ENCODE measurements at regions not wholly inside any gene's neighbourhood (a gene's known extent, or its start where the extent isn't known, plus 50 kb on each side); places are given as distances from the start of the nearest gene placed in this dataset.

DNA sequence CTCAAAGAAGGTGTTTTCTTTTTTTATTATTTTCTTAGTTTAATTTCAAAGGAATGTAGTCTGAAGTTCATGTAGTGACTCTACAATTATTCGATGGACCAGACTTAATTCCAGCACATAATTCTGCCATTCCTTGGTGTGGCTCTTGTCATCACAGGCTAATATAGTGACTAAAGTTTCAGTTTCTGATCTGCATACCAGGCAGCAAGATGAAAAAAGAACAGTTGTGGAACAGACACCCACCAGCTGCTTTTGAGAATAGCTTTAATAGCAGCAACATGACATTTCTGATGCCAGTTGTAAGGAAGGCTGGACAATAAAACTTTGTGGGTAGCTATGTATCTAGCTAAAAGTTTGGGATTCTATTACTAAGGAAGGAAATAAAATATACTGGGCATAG, 676.3 kb upstream of the GRAMD2B start:
- peaks cover 2% of the 10 kb centered on the region; the same call in 1 of the 2 replicates for H3K9me3 ChIP-seq
- POLR2A ChIA-PET = no interaction called here
- Mint-ChIP-seq H3K4me3 (ENCODE audit: unreplicated experiment) (no peak overlapping the region), H3K27me3 (ENCODE audit: insufficient read depth, unreplicated experiment) (no peaks in the 10 kb centered on the region), H3K9me3 (ENCODE audit: unreplicated experiment) (no peaks in the 10 kb centered on the region), H3K4me1 (ENCODE audit: low read depth, unreplicated experiment) (no peaks in the 10 kb centered on the region), H3K27ac (ENCODE audit: unreplicated experiment) (no peak overlapping the region), H3K36me3 (ENCODE audit: insufficient read depth, unreplicated experiment) (no peaks in the 10 kb centered on the region)
- no TSS peak for BruUV-seq (replicated peaks)
- H3K36me3 ChIP-seq (ENCODE audit: control insufficient read depth, insufficient read depth, low read length) = no peaks in the 10 kb centered on the region
- intact Hi-C loops (cut with micrococcal nuclease; ENCODE audit: unreplicated experiment) = no loop called here
- H3K4me3 ChIP-seq (ENCODE audit: low read depth, low read length) = no peak overlapping the region
- H3K27me3 ChIP-seq (replicated peaks; ENCODE audit: control insufficient read depth, insufficient read depth, low read length) = no peaks in the 10 kb centered on the region
- CTCF ChIA-PET = no interaction called here
- TF ChIP-seq, protein P1, sequence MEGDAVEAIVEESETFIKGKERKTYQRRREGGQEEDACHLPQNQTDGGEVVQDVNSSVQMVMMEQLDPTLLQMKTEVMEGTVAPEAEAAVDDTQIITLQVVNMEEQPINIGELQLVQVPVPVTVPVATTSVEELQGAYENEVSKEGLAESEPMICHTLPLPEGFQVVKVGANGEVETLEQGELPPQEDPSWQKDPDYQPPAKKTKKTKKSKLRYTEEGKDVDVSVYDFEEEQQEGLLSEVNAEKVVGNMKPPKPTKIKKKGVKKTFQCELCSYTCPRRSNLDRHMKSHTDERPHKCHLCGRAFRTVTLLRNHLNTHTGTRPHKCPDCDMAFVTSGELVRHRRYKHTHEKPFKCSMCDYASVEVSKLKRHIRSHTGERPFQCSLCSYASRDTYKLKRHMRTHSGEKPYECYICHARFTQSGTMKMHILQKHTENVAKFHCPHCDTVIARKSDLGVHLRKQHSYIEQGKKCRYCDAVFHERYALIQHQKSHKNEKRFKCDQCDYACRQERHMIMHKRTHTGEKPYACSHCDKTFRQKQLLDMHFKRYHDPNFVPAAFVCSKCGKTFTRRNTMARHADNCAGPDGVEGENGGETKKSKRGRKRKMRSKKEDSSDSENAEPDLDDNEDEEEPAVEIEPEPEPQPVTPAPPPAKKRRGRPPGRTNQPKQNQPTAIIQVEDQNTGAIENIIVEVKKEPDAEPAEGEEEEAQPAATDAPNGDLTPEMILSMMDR (IDR thresholded peaks at IDR 0.05; ENCODE audit: insufficient read depth in 1 of 2, low read depth in 1 of 2, low read length in 1 of 2, severe bottlenecking in 1 of 2, unreplicated experiment in 1 of 2) = no peak
- H3K4me1 ChIP-seq = no peaks in the 10 kb centered on the region
- DNase-seq = no peak

DNA sequence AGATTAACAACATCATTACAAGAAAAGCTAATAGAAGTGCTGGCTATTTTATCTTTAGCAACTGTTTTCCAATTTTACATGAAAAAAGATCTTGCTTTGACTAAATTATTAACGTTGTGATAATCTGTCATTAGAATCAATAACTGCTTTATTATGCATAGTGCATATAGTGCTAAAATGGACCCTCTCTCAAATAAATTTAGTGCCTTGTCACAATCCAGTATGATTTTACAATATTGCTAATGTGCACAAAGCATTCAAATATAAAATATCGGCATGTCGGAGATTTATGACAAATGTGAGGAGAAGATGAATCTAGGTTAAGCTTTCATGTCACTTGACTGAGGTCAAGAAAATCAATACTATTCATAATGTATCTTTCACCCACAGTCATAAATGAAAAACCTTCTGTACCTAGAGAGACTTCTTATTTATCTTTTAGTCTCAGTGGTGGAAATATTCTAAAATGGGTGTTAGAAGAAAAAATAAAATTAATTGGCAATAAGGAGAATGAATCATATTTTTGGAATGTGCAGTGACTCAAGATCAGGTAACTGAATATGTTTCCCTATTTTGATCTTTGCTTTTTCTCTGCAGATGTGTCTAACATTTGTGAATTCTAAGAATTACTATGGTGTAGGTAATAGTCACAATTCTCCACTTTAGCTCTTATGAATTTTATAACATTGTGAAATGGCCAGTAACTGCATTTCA, 672.9 kb upstream of the GRAMD2B start:
- no TSS peak for BruUV-seq (replicated peaks)
- no peak overlapping the region for H3K27ac Mint-ChIP-seq (ENCODE audit: unreplicated experiment)
- H3K9me3 Mint-ChIP-seq (ENCODE audit: unreplicated experiment) = no peaks in the 10 kb centered on the region
- POLR2A ChIA-PET = no interaction called here
- Histone ChIP-seq H3K9me3 (no peaks in the 10 kb centered on the region), H3K27me3 (replicated peaks; ENCODE audit: control insufficient read depth, insufficient read depth, low read length) (no peaks in the 10 kb centered on the region), H3K4me1 (no peaks in the 10 kb centered on the region), H3K36me3 (ENCODE audit: control insufficient read depth, insufficient read depth, low read length) (no peaks in the 10 kb centered on the region), H3K4me3 (ENCODE audit: low read depth, low read length) (no peak overlapping the region)
- H3K4me1 Mint-ChIP-seq (ENCODE audit: low read depth, unreplicated experiment) = no peaks in the 10 kb centered on the region
- H3K4me3 Mint-ChIP-seq (ENCODE audit: unreplicated experiment) = no peak overlapping the region
- no peak for DNase-seq
- intact Hi-C loops (cut with micrococcal nuclease; ENCODE audit: unreplicated experiment) = no loop called here
- H3K27me3 Mint-ChIP-seq (ENCODE audit: insufficient read depth, unreplicated experiment) = no peaks in the 10 kb centered on the region
- H3K36me3 Mint-ChIP-seq (ENCODE audit: insufficient read depth, unreplicated experiment) = no peaks in the 10 kb centered on the region
- TF ChIP-seq, protein P1 (IDR thresholded peaks at IDR 0.05; ENCODE audit: insufficient read depth in 1 of 2, low read depth in 1 of 2, low read length in 1 of 2, severe bottlenecking in 1 of 2, unreplicated experiment in 1 of 2) = no peak
- CTCF ChIA-PET = no interaction called here

DNA sequence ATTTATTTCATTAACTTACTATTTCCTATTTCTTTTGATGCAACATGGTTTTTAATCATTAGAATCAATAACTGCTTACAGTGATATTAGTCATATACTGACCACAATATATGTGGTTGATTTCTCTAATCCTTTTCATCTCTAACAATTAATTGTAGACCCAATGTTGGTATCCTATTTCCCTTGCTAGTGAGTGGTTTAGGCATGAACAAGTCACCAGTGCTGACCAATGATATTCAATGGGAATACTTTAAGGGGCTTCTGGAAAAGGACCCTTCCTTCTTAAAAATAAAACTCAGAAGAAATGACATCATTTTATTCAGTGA, 672.4 kb upstream of the GRAMD2B start:
- no TSS peak for BruUV-seq (replicated peaks)
- no peak overlapping the region for H3K27ac Mint-ChIP-seq (ENCODE audit: unreplicated experiment)
- no peaks in the 10 kb centered on the region for H3K36me3 Mint-ChIP-seq (ENCODE audit: insufficient read depth, unreplicated experiment)
- TF ChIP-seq, protein P1 (IDR thresholded peaks at IDR 0.05; ENCODE audit: insufficient read depth in 1 of 2, low read depth in 1 of 2, low read length in 1 of 2, severe bottlenecking in 1 of 2, unreplicated experiment in 1 of 2) = no peak
- H3K27me3 ChIP-seq (replicated peaks; ENCODE audit: control insufficient read depth, insufficient read depth, low read length) = no peaks in the 10 kb centered on the region
- no peaks in the 10 kb centered on the region for H3K36me3 ChIP-seq (ENCODE audit: control insufficient read depth, insufficient read depth, low read length)
- H3K4me3 Mint-ChIP-seq (ENCODE audit: unreplicated experiment) = no peak overlapping the region
- H3K4me1 ChIP-seq = no peaks in the 10 kb centered on the region
- H3K9me3 ChIP-seq = no peaks in the 10 kb centered on the region
- H3K27me3 Mint-ChIP-seq (ENCODE audit: insufficient read depth, unreplicated experiment) = no peaks in the 10 kb centered on the region
- no peak for DNase-seq
- POLR2A ChIA-PET = no interaction called here
- intact Hi-C loops (cut with micrococcal nuclease; ENCODE audit: unreplicated experiment) = no loop called here
- CTCF ChIA-PET = no interaction called here
- H3K9me3 Mint-ChIP-seq (ENCODE audit: unreplicated experiment) = no peaks in the 10 kb centered on the region
- no peak overlapping the region for H3K4me3 ChIP-seq (ENCODE audit: low read depth, low read length)
- H3K4me1 Mint-ChIP-seq (ENCODE audit: low read depth, unreplicated experiment) = no peaks in the 10 kb centered on the region
